Endothelial cell of umbilical vein (primary cell): ENCODE measurements at regions not wholly inside any gene's neighbourhood (a gene's known extent, or its start where the extent isn't known, plus 50 kb on each side); places are given as distances from the start of the nearest gene placed in this dataset.

Source experiments
- BruUV-seq: library from RNA; stranded (reverse); fragments of 400-500 nt; replicated peaks from 2 replicates; lab custom pipeline; 2021; lab: Mats Ljungman, UMichigan
- CTCF ChIA-PET: fragments of 300-600, 350-600 bp; sonication (Branson Sonifier 250); formaldehyde crosslinking; loops from one replicate; lab custom pipeline; 2021; ENCODE audit warnings: antibody characterized with exemption, inconsistent platforms; lab: Charles Lee
- POLR2A ChIA-PET: fragments of 300-600, 350-600 bp; sonication (Branson Sonifier 250); formaldehyde crosslinking; loops from one replicate; lab custom pipeline; 2021; ENCODE audit warnings: antibody characterized with exemption, inconsistent platforms; lab: Charles Lee
- DNase-seq: peaks from one replicate; pipeline ENCODE4 v3.0.0-alpha.2; 2011; ENCODE audit warnings: low read depth, low spot score
- FAIRE-seq: peaks from 2 replicates; lab custom pipeline; 2011; peaks lifted over from hg19 to GRCh38; lab: Jason Lieb, UNC
- H2AFZ ChIP-seq: 2 replicates; pipeline ENCODE4 v1.6.0; 2012; ENCODE audit warnings: low read depth, low read length, control low read depth, inconsistent platforms
- H3K27ac ChIP-seq: 2 replicates; pipeline ENCODE4 v1.5.1; 2011; ENCODE audit warnings: low read depth, mild to moderate bottlenecking, control low read depth, low read length, moderate library complexity; ENCODE audit not compliant: insufficient read depth
- H3K27me3 ChIP-seq, 2 experiments: 2 replicates each; pipeline versions ENCODE4 v1.6.0 to v1.6.1; 2011; ENCODE audit warnings: low read length in 2 of 2, mixed read lengths in 1 of 2; ENCODE audit not compliant: control insufficient read depth in 2 of 2, insufficient read depth in 2 of 2
- H3K36me3 ChIP-seq, 2 experiments: 2 replicates in 1 of 2; 3 replicates in 1 of 2; pipeline ENCODE4 v1.5.1; 2011; ENCODE audit warnings: low read length in 2 of 2, mild to moderate bottlenecking in 1 of 2, moderate library complexity in 1 of 2; ENCODE audit not compliant: control insufficient read depth in 2 of 2, insufficient read depth in 2 of 2; ENCODE audit errors: extremely low read depth in 1 of 2
- H3K4me1 ChIP-seq: 3 replicates; pipeline ENCODE4 v1.5.1; 2011; ENCODE audit warnings: mild to moderate bottlenecking, low read length; ENCODE audit not compliant: control insufficient read depth, insufficient read depth; ENCODE audit errors: extremely low read depth
- H3K4me2 ChIP-seq: 2 replicates; pipeline ENCODE4 v1.6.1; 2011; ENCODE audit warnings: low read length, control low read depth, mixed read lengths; ENCODE audit not compliant: insufficient read depth
- H3K4me3 ChIP-seq, 3 experiments: fragments of 200-600 bp in 1 of 3; sonication (generic), shearing (Covaris generic) in 1 of 3; replicated peaks in 1 of 3; 2 replicates each; pipeline ENCODE4 v1.5.1; 2011 to 2016; ENCODE audit warnings: control low read depth in 3 of 3, low read length in 3 of 3, mild to moderate bottlenecking in 2 of 3, inconsistent platforms in 1 of 3, low read depth in 1 of 3, moderate library complexity in 1 of 3; ENCODE audit not compliant: insufficient read depth in 1 of 3
- H3K79me2 ChIP-seq: 2 replicates; pipeline ENCODE4 v1.6.0; 2012; ENCODE audit warnings: low read length, inconsistent platforms; ENCODE audit not compliant: control insufficient read depth, insufficient read depth
- H3K9ac ChIP-seq: replicated peaks from 2 replicates; pipeline ENCODE3; 2011; ENCODE audit warnings: low read length, control low read depth; ENCODE audit not compliant: insufficient read depth; ENCODE audit errors: extremely low read depth
- H3K9me1 ChIP-seq: replicated peaks from 3 replicates; pipeline ENCODE4 v1.6.0; 2011; ENCODE audit warnings: mild to moderate bottlenecking, low read length; ENCODE audit not compliant: control insufficient read depth, insufficient read depth; ENCODE audit errors: extremely low read depth
- H3K9me3 ChIP-seq: replicated peaks from 2 replicates; pipeline ENCODE4 v1.5.1; 2012; ENCODE audit warnings: low read length, inconsistent platforms; ENCODE audit not compliant: control insufficient read depth, insufficient read depth
- H4K20me1 ChIP-seq: replicated peaks from 2 replicates; pipeline ENCODE3; 2011; ENCODE audit warnings: mild to moderate bottlenecking, low read length; ENCODE audit not compliant: control insufficient read depth, insufficient read depth; ENCODE audit errors: extremely low read depth
- CTCF ChIP-seq, 2 donors: IDR thresholded peaks; 1 replicate in 1 of 2; 2 replicates in 1 of 2; pipeline ENCODE4 v1.5.1; 2011; ENCODE audit warnings: low read length in 2 of 2, mild to moderate bottlenecking in 2 of 2, moderate library complexity in 2 of 2, control low read depth in 1 of 2, inconsistent platforms in 1 of 2, low read depth in 1 of 2; ENCODE audit not compliant: insufficient read depth in 1 of 2; ENCODE audit errors: extremely low read depth in 1 of 2
- EZH2 ChIP-seq: IDR thresholded peaks from 2 replicates; pipeline ENCODE4 v1.6.1; 2012; ENCODE audit warnings: borderline replicate concordance, low read depth, mild to moderate bottlenecking, moderate library complexity, low read length, inconsistent platforms; ENCODE audit not compliant: severe bottlenecking
- FOS ChIP-seq: IDR thresholded peaks from 2 replicates; pipeline ENCODE4 v1.6.1; 2011; ENCODE audit warnings: mild to moderate bottlenecking, low read length, moderate library complexity, borderline replicate concordance; ENCODE audit not compliant: insufficient read depth
- GATA2 ChIP-seq: IDR thresholded peaks from 2 replicates; pipeline ENCODE4 v1.7.0; 2011; ENCODE audit warnings: low read depth, mild to moderate bottlenecking, moderate library complexity, mixed read lengths, low read length; ENCODE audit not compliant: insufficient read length, insufficient read depth
- JUN ChIP-seq: IDR thresholded peaks from 2 replicates; pipeline ENCODE4 v1.6.1; 2011; ENCODE audit warnings: borderline replicate concordance, low read depth; ENCODE audit not compliant: insufficient read length, insufficient read depth
- MAX ChIP-seq: IDR thresholded peaks from 2 replicates; pipeline ENCODE4 v1.6.1; 2011; ENCODE audit not compliant: insufficient read depth, insufficient read length
- MYC ChIP-seq: IDR thresholded peaks from one replicate; pipeline ENCODE4 v1.6.1; 2011; ENCODE audit warnings: mild to moderate bottlenecking, low read depth, low read length
- POLR2A ChIP-seq: IDR thresholded peaks from 2 replicates; pipeline ENCODE4 v1.6.1; 2012; ENCODE audit warnings: low read depth, mild to moderate bottlenecking, control low read depth, low read length
- POLR2AphosphoS5 ChIP-seq: IDR thresholded peaks from 2 replicates; pipeline ENCODE4 v1.6.1; 2012; ENCODE audit warnings: low read depth, mild to moderate bottlenecking, control low read depth, low read length, moderate library complexity; ENCODE audit not compliant: insufficient read depth
- dilution Hi-C: fragments of 300-500 bp; cut with MboI; formaldehyde crosslinking; loops from one replicate; pipeline ENCODE4 v1.15.0; 2019; ENCODE audit warnings: low sequenced_read_pairs; ENCODE audit not compliant: extremely low pct_ligation_motif_present
- intact Hi-C: fragments of 100-400 bp; cut with micrococcal nuclease; formaldehyde crosslinking; loops from one replicate; pipeline ENCODE4 v1.10.0; 2022

- H3K79me2 ChIP-seq = no peaks in the 10 kb centered on the region
- BruUV-seq = no TSS peak
- dilution Hi-C loops = no loop called here
- no peaks in the 10 kb centered on the region for H3K27me3 ChIP-seq
- no peak for TF ChIP-seq FOS
- no peak for TF ChIP-seq MYC
- no peak for TF ChIP-seq CTCF (IDR thresholded peaks at IDR 0.05; ENCODE audit: extremely low read depth in 1 of 2, insufficient read depth in 1 of 2, low read depth in 1 of 2, low read length in 2 of 2)
- no peak for TF ChIP-seq GATA2
- no peak for TF ChIP-seq POLR2AphosphoS5
- no peak for TF ChIP-seq JUN
- no peak for TF ChIP-seq EZH2
- TF ChIP-seq MAX = no peak
- no peak for TF ChIP-seq POLR2A
- CTCF ChIA-PET = no interaction called here
- POLR2A ChIA-PET = no interaction called here
- H3K9ac ChIP-seq = no peak overlapping the region
- FAIRE-seq (no peak), DNase-seq (no peak)
- no peak overlapping the region for H3K4me3 ChIP-seq
- H3K9me3 ChIP-seq = peaks cover 8% of the 10 kb centered on the region
- no peaks in the 10 kb centered on the region for H4K20me1 ChIP-seq
- no peak overlapping the region for H3K27ac ChIP-seq
- H2AFZ ChIP-seq = no peak overlapping the region
- H3K4me1 ChIP-seq = no peaks in the 10 kb centered on the region
- H3K4me2 ChIP-seq = no peak overlapping the region
- no peaks in the 10 kb centered on the region for H3K9me1 ChIP-seq
- intact Hi-C loops = no loop called here
- H3K36me3 ChIP-seq = no peaks in the 10 kb centered on the region
Observed at GRCh38 chr5:25448646-25449045, 803.9 kb upstream of the CDH10 start.
